ENCODE measurements at regions not wholly inside any gene's neighbourhood (a gene's known extent, or its start where the extent isn't known, plus 50 kb on each side); places are given as distances from the start of the nearest gene placed in this dataset.

- no peak for TF ChIP-seq CTCF (IDR thresholded peaks at IDR 0.05; ENCODE audit: insufficient read depth, low read length, poor library complexity, severe bottlenecking)
- TF ChIP-seq EZH2phosphoT487 (conservative IDR thresholded peaks at IDR 0.05; ENCODE audit: low read length) = no peak
Observed at GRCh38 chr2:173463846-173464245, 109.2 kb downstream of the CDCA7 start.
